HG03196 (cell line): ENCODE measurements at regions not wholly inside any gene's neighbourhood (a gene's known extent, or its start where the extent isn't known, plus 50 kb on each side); places are given as distances from the start of the nearest gene placed in this dataset.

Experiments
- ATAC-seq: cut with Tn5 transposase; IDR thresholded peaks from one replicate; pipeline ENCODE4 v1.9.1; 2021; ENCODE audit not compliant: unreplicated experiment

GRCh38 chr7:36802459-36803135 lies 78.3 kb upstream of the AOAH start:
- ATAC-seq = no peak

- ATAC-seq = no peak
These were observed 72.7 kb upstream of the AOAH start for GRCh38 chr7:36796850-36797536.

- ATAC-seq = no peak
These were observed 71.2 kb upstream of the AOAH start for GRCh38 chr7:36795451-36796021.

- ATAC-seq = no peak
These were observed 70.4 kb upstream of the AOAH start for GRCh38 chr7:36794689-36795088.

GRCh38 chr7:36792421-36792820 lies 68.1 kb upstream of the AOAH start:
- no peak for ATAC-seq

- no peak for ATAC-seq
These were observed 66.1 kb upstream of the AOAH start for GRCh38 chr7:36790311-36790787.

GRCh38 chr7:36788825-36789470 lies 64.7 kb upstream of the AOAH start:
- no peak for ATAC-seq

GRCh38 chr7:36787933-36788378 lies 63.7 kb upstream of the AOAH start:
- ATAC-seq = no peak

GRCh38 chr7:36784991-36785940 lies 61.0 kb upstream of the AOAH start:
- peak; percentile 99 for ATAC-seq

GRCh38 chr7:36781011-36781738 lies 56.9 kb upstream of the AOAH start:
- ATAC-seq = no peak

GRCh38 chr7:36777855-36778254 lies 53.6 kb upstream of the AOAH start:
- no peak for ATAC-seq

- no peak for ATAC-seq
These were observed 52.8 kb upstream of the AOAH start for GRCh38 chr7:36777062-36777461.

- no peak for ATAC-seq
These were observed 51.4 kb upstream of the AOAH start for GRCh38 chr7:36775676-36776075.

GRCh38 chr7:36775061-36775620 lies 50.8 kb upstream of the AOAH start:
- ATAC-seq = no peak
